ENCODE measurements at regions not wholly inside any gene's neighbourhood (a gene's known extent, or its start where the extent isn't known, plus 50 kb on each side); places are given as distances from the start of the nearest gene placed in this dataset.

DNA sequence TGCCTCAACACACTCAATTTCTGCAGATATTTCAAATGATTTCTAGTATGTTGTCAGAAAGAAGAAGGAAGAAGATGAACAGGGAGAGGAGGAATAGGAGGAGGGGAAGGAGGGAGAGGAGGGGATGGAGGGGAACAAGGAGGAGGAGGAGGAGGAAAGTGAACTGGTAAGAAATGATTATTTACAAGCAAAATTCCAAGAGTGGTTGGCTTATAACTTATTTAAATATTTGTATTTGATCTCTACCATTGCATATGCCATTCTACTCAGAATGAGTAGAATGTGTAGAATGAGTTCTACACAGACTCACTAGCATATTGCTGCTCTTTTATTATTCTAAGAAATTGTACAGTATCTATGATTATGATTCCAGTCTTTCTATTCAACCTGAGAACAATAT lies 866.2 kb upstream of the DDX18 start:
- TF ChIP-seq, protein P1, sequence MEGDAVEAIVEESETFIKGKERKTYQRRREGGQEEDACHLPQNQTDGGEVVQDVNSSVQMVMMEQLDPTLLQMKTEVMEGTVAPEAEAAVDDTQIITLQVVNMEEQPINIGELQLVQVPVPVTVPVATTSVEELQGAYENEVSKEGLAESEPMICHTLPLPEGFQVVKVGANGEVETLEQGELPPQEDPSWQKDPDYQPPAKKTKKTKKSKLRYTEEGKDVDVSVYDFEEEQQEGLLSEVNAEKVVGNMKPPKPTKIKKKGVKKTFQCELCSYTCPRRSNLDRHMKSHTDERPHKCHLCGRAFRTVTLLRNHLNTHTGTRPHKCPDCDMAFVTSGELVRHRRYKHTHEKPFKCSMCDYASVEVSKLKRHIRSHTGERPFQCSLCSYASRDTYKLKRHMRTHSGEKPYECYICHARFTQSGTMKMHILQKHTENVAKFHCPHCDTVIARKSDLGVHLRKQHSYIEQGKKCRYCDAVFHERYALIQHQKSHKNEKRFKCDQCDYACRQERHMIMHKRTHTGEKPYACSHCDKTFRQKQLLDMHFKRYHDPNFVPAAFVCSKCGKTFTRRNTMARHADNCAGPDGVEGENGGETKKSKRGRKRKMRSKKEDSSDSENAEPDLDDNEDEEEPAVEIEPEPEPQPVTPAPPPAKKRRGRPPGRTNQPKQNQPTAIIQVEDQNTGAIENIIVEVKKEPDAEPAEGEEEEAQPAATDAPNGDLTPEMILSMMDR (IDR thresholded peaks at IDR 0.05; ENCODE audit: low read depth, low read length) = no peak
- TF ChIP-seq EZH2phosphoT487 (IDR thresholded peaks at IDR 0.05; ENCODE audit: low read depth) = no peak

Data from OCI-LY3 (cell line).